ENCODE measurements at regions not wholly inside any gene's neighbourhood (a gene's known extent, or its start where the extent isn't known, plus 50 kb on each side); places are given as distances from the start of the nearest gene placed in this dataset.

DNA sequence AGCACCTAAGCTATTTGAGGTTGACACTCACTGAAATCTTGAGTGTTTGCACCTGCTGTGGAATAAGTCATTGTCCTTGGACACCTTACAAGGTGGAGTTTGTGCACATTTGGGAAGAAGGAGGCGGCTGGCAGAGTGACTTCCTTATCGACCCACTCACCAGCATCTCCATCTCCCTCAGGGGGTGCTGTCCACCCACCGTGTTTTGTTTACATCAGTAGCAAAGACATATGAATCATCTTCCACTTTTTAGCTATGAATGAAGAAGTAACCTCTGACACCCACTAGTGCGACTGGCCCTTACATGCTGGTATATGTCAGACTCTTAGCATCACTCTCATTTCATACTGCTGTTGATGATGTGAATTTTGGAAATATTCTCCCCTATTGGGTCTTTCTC lies 119.5 kb upstream of the SGK1 start:
- TF ChIP-seq EZH2phosphoT487 (IDR thresholded peaks at IDR 0.05; ENCODE audit: insufficient read depth, low read depth): no peak
- no peak for TF ChIP-seq EZH2 (IDR thresholded peaks at IDR 0.05; ENCODE audit: insufficient read depth, poor library complexity, severe bottlenecking)
